IMR-90 (cell line): ENCODE measurements at regions not wholly inside any gene's neighbourhood (a gene's known extent, or its start where the extent isn't known, plus 50 kb on each side); places are given as distances from the start of the nearest gene placed in this dataset.

Source experiments
- ATAC-seq: fragments of 200-7000 bp; cut with Tn5 transposase; 2 replicates; pipeline ENCODE4 v1.9.1; 2020; ENCODE audit warnings: low read depth, mild to moderate bottlenecking, moderate library complexity
- BruUV-seq: library from RNA; stranded (reverse); fragments of 400-500 nt; replicated peaks from 2 replicates; lab custom pipeline; 2021; lab: Mats Ljungman, UMichigan
- CTCF ChIA-PET: fragments of 300-600 bp; formaldehyde crosslinking; extraction: SDS; loops from one replicate; lab custom pipeline; 2021; ENCODE audit warnings: antibody characterized with exemption; lab: Yijun Ruan, JAX
- POLR2A ChIA-PET: fragments of 300-600 bp; sonication (Branson Sonifier 250); formaldehyde crosslinking; loops from one replicate; lab custom pipeline; 2022; ENCODE audit warnings: antibody characterized with exemption; ENCODE audit not compliant: unreplicated experiment; lab: Charles Lee
- DNase-seq: peaks from one replicate; pipeline ENCODE4 v3.0.0; 2013
- H2AFZ ChIP-seq: replicated peaks from 2 replicates; pipeline ENCODE3; 2013; ENCODE audit warnings: low read length, mild to moderate bottlenecking; ENCODE audit not compliant: poor library complexity
- H2AK5ac ChIP-seq: 2 replicates; pipeline ENCODE4 v1.6.1; 2013; ENCODE audit warnings: low read depth, low read length, inconsistent platforms
- H2AK9ac ChIP-seq: replicated peaks from 2 replicates; pipeline ENCODE3; 2013; ENCODE audit warnings: mild to moderate bottlenecking, low read depth, low read length, moderate library complexity; ENCODE audit not compliant: poor library complexity
- H2BK120ac ChIP-seq: 2 replicates; pipeline ENCODE4 v1.6.1; 2013; ENCODE audit warnings: low read depth, low read length, inconsistent platforms
- H2BK15ac ChIP-seq: 3 replicates; pipeline ENCODE4 v1.6.1; 2013; ENCODE audit warnings: low read depth, low read length, inconsistent platforms
- H2BK20ac ChIP-seq: 2 replicates; pipeline ENCODE4 v1.6.1; 2013; ENCODE audit warnings: low read depth, mild to moderate bottlenecking, inconsistent platforms, low read length, moderate library complexity
- H2BK5ac ChIP-seq: 2 replicates; pipeline ENCODE4 v1.6.1; 2013; ENCODE audit warnings: mild to moderate bottlenecking, low read depth, low read length, inconsistent platforms; ENCODE audit not compliant: poor library complexity, severe bottlenecking
- H3K14ac ChIP-seq: replicated peaks from 2 replicates; pipeline ENCODE4 v1.6.1; 2013; ENCODE audit warnings: low read depth, low read length, inconsistent platforms
- H3K18ac ChIP-seq: 2 replicates; pipeline ENCODE4 v1.6.1; 2013; ENCODE audit warnings: low read depth, low read length, control low read depth
- H3K23ac ChIP-seq: 2 replicates; pipeline ENCODE4 v1.6.1; 2013; ENCODE audit warnings: low read depth, low read length, inconsistent platforms
- H3K27ac ChIP-seq: 2 replicates; pipeline ENCODE4 v1.5.1; 2013; ENCODE audit warnings: mild to moderate bottlenecking, control low read depth, low read length; ENCODE audit not compliant: insufficient read depth
- H3K27me3 ChIP-seq: 2 replicates; pipeline ENCODE4 v1.6.1; 2013; ENCODE audit warnings: low read length; ENCODE audit not compliant: control insufficient read depth, insufficient read depth
- H3K36me3 ChIP-seq: 2 replicates; pipeline ENCODE4 v1.6.1; 2013; ENCODE audit warnings: low read length, mixed read lengths; ENCODE audit not compliant: control insufficient read depth, insufficient read depth
- H3K4ac ChIP-seq: 2 replicates; pipeline ENCODE4 v1.6.1; 2013; ENCODE audit warnings: low read depth, low read length, inconsistent platforms
- H3K4me1 ChIP-seq: 2 replicates; pipeline ENCODE4 v1.6.1; 2013; ENCODE audit warnings: low read length, mixed read lengths; ENCODE audit not compliant: control insufficient read depth, insufficient read depth
- H3K4me2 ChIP-seq: 2 replicates; pipeline ENCODE4 v1.6.1; 2013; ENCODE audit warnings: low read depth, mild to moderate bottlenecking, control low read depth, low read length, moderate library complexity
- H3K4me3 ChIP-seq: 2 replicates; pipeline ENCODE4 v1.5.1; 2013; ENCODE audit warnings: low read depth, mild to moderate bottlenecking, control low read depth, low read length, moderate library complexity; ENCODE audit not compliant: insufficient read depth
- H3K56ac ChIP-seq: 2 replicates; pipeline ENCODE4 v1.6.1; 2013; ENCODE audit warnings: low read length, inconsistent platforms; ENCODE audit not compliant: insufficient read depth; ENCODE audit errors: extremely low read depth
- H3K79me1 ChIP-seq, 2 experiments: 2 replicates each; pipeline ENCODE4 v1.6.1; 2013; ENCODE audit warnings: low read length in 2 of 2, inconsistent platforms in 1 of 2, low read depth in 1 of 2
- H3K9ac ChIP-seq: 2 replicates; pipeline ENCODE4 v1.6.1; 2013; ENCODE audit warnings: low read depth, low read length, control low read depth
- H3K9me1 ChIP-seq: 2 replicates; pipeline ENCODE4 v1.6.1; 2013; ENCODE audit warnings: low read length, inconsistent platforms; ENCODE audit not compliant: insufficient read depth
- H3K9me3 ChIP-seq: 2 replicates; pipeline ENCODE4 v1.6.1; 2013; ENCODE audit warnings: low read length; ENCODE audit not compliant: control insufficient read depth, insufficient read depth
- H4K20me1 ChIP-seq: 2 replicates; pipeline ENCODE4 v1.6.1; 2013; ENCODE audit warnings: low read length, inconsistent platforms; ENCODE audit not compliant: insufficient read depth
- H4K5ac ChIP-seq: 2 replicates; pipeline ENCODE4 v1.6.1; 2013; ENCODE audit warnings: mild to moderate bottlenecking, low read depth, low read length, control low read depth
- H4K8ac ChIP-seq, 2 experiments: 2 replicates each; pipeline ENCODE4 v1.6.1; 2013; ENCODE audit warnings: low read depth in 2 of 2, low read length in 2 of 2, control low read depth in 1 of 2, inconsistent platforms in 1 of 2
- H4K91ac ChIP-seq: 2 replicates; pipeline ENCODE4 v1.6.1; 2013; ENCODE audit warnings: low read depth, low read length, inconsistent platforms; ENCODE audit not compliant: insufficient read depth
- CHD1 ChIP-seq: IDR thresholded peaks from 2 replicates; pipeline ENCODE4 v1.6.1; 2012; ENCODE audit warnings: low read depth, low read length, improper control_type of control experiment
- FOS ChIP-seq: fragments of 150-350 bp; IDR thresholded peaks from 2 replicates; pipeline ENCODE4 v1.6.1; 2016; ENCODE audit warnings: low read depth, low read length
- MAFK ChIP-seq: IDR thresholded peaks from 2 replicates; pipeline ENCODE4 v1.6.1; 2012; ENCODE audit warnings: low read depth, low read length, improper control_type of control experiment
- MAZ ChIP-seq: IDR thresholded peaks from 2 replicates; pipeline ENCODE4 v1.6.1; 2012; ENCODE audit warnings: low read depth, mild to moderate bottlenecking, low read length, improper control_type of control experiment, moderate library complexity, borderline replicate concordance
- MXI1 ChIP-seq: IDR thresholded peaks from 2 replicates; pipeline ENCODE4 v1.6.1; 2012; ENCODE audit warnings: low read depth, mild to moderate bottlenecking, low read length, moderate library complexity, borderline replicate concordance
- NFE2L2 ChIP-seq: fragments of 150-350 bp; IDR thresholded peaks from 2 replicates; pipeline ENCODE4 v1.6.1; 2016; ENCODE audit warnings: low read depth, mild to moderate bottlenecking, low read length
- RAD21 ChIP-seq: IDR thresholded peaks from 2 replicates; pipeline ENCODE4 v1.6.1; 2012; ENCODE audit warnings: low read length, improper control_type of control experiment
- WGBS, 2 experiments: methylation state at CpG; one replicate each; pipeline versions ENCODE4 v1.1.5 to v1.1.7; 2013; ENCODE audit warnings: missing lambda C conversion rate in 2 of 2; ENCODE audit not compliant: insufficient read length in 1 of 2; ENCODE audit errors: extremely low coverage in 2 of 2; 5-methylcytosine and 5-hydroxymethylcytosine counted together
- dilution Hi-C: fragments of 300-500 bp; cut with HindIII; formaldehyde crosslinking; loops from one replicate; pipeline ENCODE4 v1.14.3; 2018; ENCODE audit warnings: low sequenced_read_pairs; ENCODE audit not compliant: unreplicated experiment
- in situ Hi-C: fragments of 300-500 bp; cut with MboI; formaldehyde crosslinking; loops from 3 replicates; pipeline ENCODE4 v1.14.3; 2019; ENCODE audit warnings: low sequenced_read_pairs, inconsistent platforms, mixed read lengths
- intact Hi-C: fragments of 100-400 bp; cut with micrococcal nuclease; formaldehyde crosslinking; loops from 2 replicates; pipeline ENCODE4 v1.10.0; 2022

GRCh38 chr10:88179831-88180230 is 316.4 kb downstream of the PTEN start:
- in situ Hi-C loops = no loop called here
- dilution Hi-C loops = no loop called here
- Histone ChIP-seq H2AFZ (no peak overlapping the region), H3K4me1 (peaks cover 2% of the 10 kb centered on the region; the same call in 1 of the 2 replicates), H3K36me3 (no peaks in the 10 kb centered on the region), H3K27ac (no peak overlapping the region), H3K18ac (no peak overlapping the region), H2BK15ac (no peak overlapping the region), H4K5ac (no peak overlapping the region), H2BK20ac (no peak overlapping the region), H4K8ac (no peak overlapping the region), H2BK120ac (no peak overlapping the region), H3K4me3 (no peak overlapping the region), H3K27me3 (no peaks in the 10 kb centered on the region), H4K91ac (no peak overlapping the region), H3K79me1 (no peaks in the 10 kb centered on the region), H3K4me2 (no peak overlapping the region), H2AK9ac (no peak overlapping the region), H3K23ac (no peak overlapping the region), H3K9me3 (no peaks in the 10 kb centered on the region), H2AK5ac (no peak overlapping the region), H2BK5ac (no peak overlapping the region), H4K20me1 (no peaks in the 10 kb centered on the region), H3K9ac (no peak overlapping the region), H3K9me1 (no peaks in the 10 kb centered on the region), H3K14ac (no peak overlapping the region), H3K56ac (no peak overlapping the region), H3K4ac (no peak overlapping the region)
- WGBS, 2 experiments = no CpG with 5 or more reads among the region's 3 CpGs
- ChIA-PET CTCF (no interaction called here), POLR2A (no interaction called here)
- TF ChIP-seq NFE2L2 = no peak
- no peak for TF ChIP-seq MXI1
- no peak for TF ChIP-seq FOS
- no peak for TF ChIP-seq CHD1
- TF ChIP-seq MAZ = no peak
- TF ChIP-seq RAD21 = no peak
- TF ChIP-seq MAFK = no peak
- DNase-seq (no peak), ATAC-seq (no peak)
- BruUV-seq = no TSS peak
- intact Hi-C loops = no loop called here
